GM21423 (cell line): ENCODE measurements at regions not wholly inside any gene's neighbourhood (a gene's known extent, or its start where the extent isn't known, plus 50 kb on each side); places are given as distances from the start of the nearest gene placed in this dataset.
"Not testable (repeated sequence)": the region's sequence is repeated elsewhere in the genome, so short reads cannot be mapped to it uniquely, and the experiment has no call there.

ENCODE experiments used
- ATAC-seq: cut with Tn5 transposase; IDR thresholded peaks from one replicate; pipeline ENCODE4 v1.9.1; 2021; ENCODE audit warnings: mild to moderate bottlenecking, moderate library complexity; ENCODE audit not compliant: unreplicated experiment

GRCh38 chr6:144667532-144668503, 382.7 kb downstream of the UTRN start:
- ATAC-seq, result no peak

- not testable (repeated sequence) for ATAC-seq
Observed at GRCh38 chr6:144670259-144670658, 385.1 kb downstream of the UTRN start.

- ATAC-seq, result no peak
Observed at GRCh38 chr6:144673807-144674206, 388.7 kb downstream of the UTRN start.

- ATAC-seq, result peak; percentile 65
Observed at GRCh38 chr6:144675231-144675861, 390.2 kb downstream of the UTRN start.

GRCh38 chr6:144676310-144676709, 391.2 kb downstream of the UTRN start:
- not testable (repeated sequence) for ATAC-seq

GRCh38 chr6:144677263-144677662, 392.1 kb downstream of the UTRN start:
- not testable (repeated sequence) for ATAC-seq

GRCh38 chr6:144678844-144679243, 393.7 kb downstream of the UTRN start:
- ATAC-seq, result no peak

- ATAC-seq, result no peak
Observed at GRCh38 chr6:144681334-144681733, 396.2 kb downstream of the UTRN start.

GRCh38 chr6:144683216-144684070, 398.3 kb downstream of the UTRN start:
- no peak for ATAC-seq

GRCh38 chr6:144688713-144689112, 403.6 kb downstream of the UTRN start:
- no peak for ATAC-seq

- no peak for ATAC-seq
Observed at GRCh38 chr6:144689503-144690040, 404.4 kb downstream of the UTRN start.

GRCh38 chr6:144690133-144690532, 405.0 kb downstream of the UTRN start:
- ATAC-seq, result no peak

GRCh38 chr6:144690666-144691065, 405.5 kb downstream of the UTRN start:
- ATAC-seq, result no peak

GRCh38 chr6:144692050-144692449, 406.9 kb downstream of the UTRN start:
- ATAC-seq, result not testable (repeated sequence)

GRCh38 chr6:144695858-144696533, 410.9 kb downstream of the UTRN start:
- no peak for ATAC-seq

- no peak for ATAC-seq
Observed at GRCh38 chr6:144696610-144697368, 411.7 kb downstream of the UTRN start.

GRCh38 chr6:144697369-144697760, 412.2 kb downstream of the UTRN start:
- no peak for ATAC-seq

- ATAC-seq, result no peak
Observed at GRCh38 chr6:144697801-144698200, 412.7 kb downstream of the UTRN start.

- ATAC-seq, result no peak
Observed at GRCh38 chr6:144702781-144703180, 417.6 kb downstream of the UTRN start.

GRCh38 chr6:144710207-144710606, 425.1 kb downstream of the UTRN start:
- no peak for ATAC-seq
